Endodermal cell (in vitro differentiated cells): ENCODE measurements at regions not wholly inside any gene's neighbourhood (a gene's known extent, or its start where the extent isn't known, plus 50 kb on each side); places are given as distances from the start of the nearest gene placed in this dataset.

ENCODE experiments used
- DNase-seq: peaks from one replicate; pipeline ENCODE4 v3.0.0-alpha.2; 2017
- H3K27ac ChIP-seq: 2 replicates; pipeline ENCODE4 v1.5.1; 2013; ENCODE audit warnings: mild to moderate bottlenecking, low read depth, low read length, moderate library complexity
- H3K27me3 ChIP-seq: 2 replicates; pipeline ENCODE4 v1.6.1; 2013; ENCODE audit warnings: mild to moderate bottlenecking, low read length, moderate library complexity; ENCODE audit not compliant: insufficient read depth, control insufficient read depth, poor library complexity, severe bottlenecking
- H3K36me3 ChIP-seq: 2 replicates; pipeline ENCODE4 v1.7.0; 2013; ENCODE audit warnings: mild to moderate bottlenecking, low read length, moderate library complexity; ENCODE audit not compliant: control insufficient read depth, insufficient read depth
- H3K4me1 ChIP-seq: one replicate; pipeline ENCODE4 v1.7.0; 2013; ENCODE audit warnings: low read length; ENCODE audit not compliant: control insufficient read depth, insufficient read depth
- H3K4me3 ChIP-seq: 2 replicates; pipeline ENCODE4 v1.5.1; 2013; ENCODE audit warnings: mild to moderate bottlenecking, low read length, moderate library complexity
- H3K9ac ChIP-seq: 2 replicates; pipeline ENCODE4 v1.6.1; 2013; ENCODE audit warnings: mild to moderate bottlenecking, low read length, moderate library complexity; ENCODE audit not compliant: poor library complexity, severe bottlenecking; ENCODE audit errors: extremely low read depth
- H3K9me3 ChIP-seq: 2 replicates; pipeline ENCODE4 v1.6.1; 2013; ENCODE audit warnings: mild to moderate bottlenecking, low read length, moderate library complexity; ENCODE audit not compliant: control insufficient read depth
- H3K27ac Mint-ChIP-seq: 2 replicates; pipeline ENCODE4 v1.8.0; 2020; ENCODE audit warnings: mixed read lengths
- H3K27me3 Mint-ChIP-seq: 2 replicates; pipeline ENCODE4 v1.8.0; 2021; ENCODE audit warnings: mild to moderate bottlenecking, mixed read lengths; ENCODE audit not compliant: insufficient read depth
- H3K36me3 Mint-ChIP-seq: 2 replicates; pipeline ENCODE4 v1.8.0; 2020; ENCODE audit warnings: low read depth, mixed read lengths
- H3K4me1 Mint-ChIP-seq: 2 replicates; pipeline ENCODE4 v1.8.0; 2020; ENCODE audit warnings: mixed read lengths
- H3K4me3 Mint-ChIP-seq: 2 replicates; pipeline ENCODE4 v1.8.0; 2020; ENCODE audit warnings: mild to moderate bottlenecking, moderate library complexity, mixed read lengths
- H3K9me3 Mint-ChIP-seq: 2 replicates; pipeline ENCODE4 v1.8.0; 2020; ENCODE audit warnings: mild to moderate bottlenecking, mixed read lengths
- WGBS, 2 experiments: methylation state at CpG; one replicate each; pipeline versions ENCODE4 v1.1.5 to v1.1.7; 2013; ENCODE audit warnings: missing lambda C conversion rate in 2 of 2, mixed read lengths in 1 of 2; ENCODE audit not compliant: insufficient coverage in 1 of 2, insufficient read length in 1 of 2; 5-methylcytosine and 5-hydroxymethylcytosine counted together
- TF ChIP-seq, protein P1 (sequence below): fragments of 200-600 bp; sonication (generic); conservative IDR thresholded peaks from 2 replicates; pipeline ENCODE4 v1.5.0; 2021; ENCODE audit warnings: antibody characterized with exemption, mild to moderate bottlenecking

DNA sequence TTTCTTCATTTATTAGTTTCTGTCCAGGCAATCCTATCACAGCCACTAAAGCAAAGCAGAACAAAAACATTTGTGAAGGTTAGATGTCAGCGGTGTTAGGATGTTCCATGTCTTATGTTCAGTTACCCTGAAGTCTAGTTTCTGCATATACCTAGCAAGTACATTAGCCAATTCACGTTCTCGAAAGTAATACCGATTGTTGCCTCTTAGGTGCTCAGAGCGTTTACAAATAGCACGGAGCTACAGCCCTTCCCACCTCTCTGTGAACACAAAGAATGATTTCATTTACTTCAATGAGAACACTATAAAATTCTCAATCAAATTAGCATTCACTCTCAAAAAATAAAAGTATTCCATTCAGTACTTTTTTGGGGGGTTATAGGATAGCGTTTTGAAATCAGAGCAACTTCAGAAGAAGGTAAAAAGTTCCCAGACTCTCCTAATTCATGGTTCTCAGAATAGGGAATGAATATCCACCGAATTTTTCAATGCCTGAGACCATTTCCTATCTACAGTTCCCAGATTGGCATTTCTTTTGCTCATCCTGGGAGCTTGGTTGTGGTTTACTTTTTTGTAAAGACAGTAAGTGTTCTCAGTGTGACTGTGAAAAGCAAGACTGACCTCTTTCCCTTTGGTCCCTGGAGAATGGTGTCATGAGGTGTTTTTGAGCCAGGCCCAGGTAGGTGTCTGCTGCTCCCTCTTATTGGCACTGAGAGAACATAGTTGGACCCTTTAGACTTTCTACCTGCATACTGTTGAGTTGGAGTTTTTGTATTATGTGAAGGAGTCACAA lies 488.0 kb upstream of the RGS6 start:
- DNase-seq = no peak
- Histone ChIP-seq H3K4me3 (no peak overlapping the region), H3K9ac (no peak overlapping the region), H3K27me3 (no peaks in the 10 kb centered on the region), H3K36me3 (no peaks in the 10 kb centered on the region), H3K4me1 (no peaks in the 10 kb centered on the region), H3K27ac (no peak overlapping the region), H3K9me3 (no peaks in the 10 kb centered on the region)
- H3K36me3 Mint-ChIP-seq = no peaks in the 10 kb centered on the region
- no peaks in the 10 kb centered on the region for H3K27me3 Mint-ChIP-seq
- TF ChIP-seq, protein P1, sequence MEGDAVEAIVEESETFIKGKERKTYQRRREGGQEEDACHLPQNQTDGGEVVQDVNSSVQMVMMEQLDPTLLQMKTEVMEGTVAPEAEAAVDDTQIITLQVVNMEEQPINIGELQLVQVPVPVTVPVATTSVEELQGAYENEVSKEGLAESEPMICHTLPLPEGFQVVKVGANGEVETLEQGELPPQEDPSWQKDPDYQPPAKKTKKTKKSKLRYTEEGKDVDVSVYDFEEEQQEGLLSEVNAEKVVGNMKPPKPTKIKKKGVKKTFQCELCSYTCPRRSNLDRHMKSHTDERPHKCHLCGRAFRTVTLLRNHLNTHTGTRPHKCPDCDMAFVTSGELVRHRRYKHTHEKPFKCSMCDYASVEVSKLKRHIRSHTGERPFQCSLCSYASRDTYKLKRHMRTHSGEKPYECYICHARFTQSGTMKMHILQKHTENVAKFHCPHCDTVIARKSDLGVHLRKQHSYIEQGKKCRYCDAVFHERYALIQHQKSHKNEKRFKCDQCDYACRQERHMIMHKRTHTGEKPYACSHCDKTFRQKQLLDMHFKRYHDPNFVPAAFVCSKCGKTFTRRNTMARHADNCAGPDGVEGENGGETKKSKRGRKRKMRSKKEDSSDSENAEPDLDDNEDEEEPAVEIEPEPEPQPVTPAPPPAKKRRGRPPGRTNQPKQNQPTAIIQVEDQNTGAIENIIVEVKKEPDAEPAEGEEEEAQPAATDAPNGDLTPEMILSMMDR = no peak
- 86 to 97% methylated on average over 6 to 8 of the region's 8 CpGs for WGBS, 2 experiments
- H3K9me3 Mint-ChIP-seq = no peaks in the 10 kb centered on the region
- H3K4me1 Mint-ChIP-seq = peaks cover 13% of the 10 kb centered on the region
- H3K4me3 Mint-ChIP-seq = no peak overlapping the region
- H3K27ac Mint-ChIP-seq = no peak overlapping the region

- Mint-ChIP-seq H3K9me3 (peaks cover 9% of the 10 kb centered on the region), H3K27ac (peak overlapping the region; percentile 41), H3K27me3 (no peaks in the 10 kb centered on the region), H3K4me1 (peaks cover 13% of the 10 kb centered on the region), H3K36me3 (no peaks in the 10 kb centered on the region), H3K4me3 (no peak overlapping the region)
- H3K27ac ChIP-seq = no peak overlapping the region
- TF ChIP-seq, protein P1 = no peak
- H3K9me3 ChIP-seq = no peaks in the 10 kb centered on the region
- WGBS, 2 experiments = 90 to 91% methylated on average over 2 of the region's 2 CpGs
- no peaks in the 10 kb centered on the region for H3K4me1 ChIP-seq
- no peaks in the 10 kb centered on the region for H3K36me3 ChIP-seq
- no peak for DNase-seq
- no peaks in the 10 kb centered on the region for H3K27me3 ChIP-seq
- H3K9ac ChIP-seq = no peak overlapping the region
- H3K4me3 ChIP-seq = no peak overlapping the region
Measured at GRCh38 chr14:71448431-71449315, 483.6 kb upstream of the RGS6 start.

DNA sequence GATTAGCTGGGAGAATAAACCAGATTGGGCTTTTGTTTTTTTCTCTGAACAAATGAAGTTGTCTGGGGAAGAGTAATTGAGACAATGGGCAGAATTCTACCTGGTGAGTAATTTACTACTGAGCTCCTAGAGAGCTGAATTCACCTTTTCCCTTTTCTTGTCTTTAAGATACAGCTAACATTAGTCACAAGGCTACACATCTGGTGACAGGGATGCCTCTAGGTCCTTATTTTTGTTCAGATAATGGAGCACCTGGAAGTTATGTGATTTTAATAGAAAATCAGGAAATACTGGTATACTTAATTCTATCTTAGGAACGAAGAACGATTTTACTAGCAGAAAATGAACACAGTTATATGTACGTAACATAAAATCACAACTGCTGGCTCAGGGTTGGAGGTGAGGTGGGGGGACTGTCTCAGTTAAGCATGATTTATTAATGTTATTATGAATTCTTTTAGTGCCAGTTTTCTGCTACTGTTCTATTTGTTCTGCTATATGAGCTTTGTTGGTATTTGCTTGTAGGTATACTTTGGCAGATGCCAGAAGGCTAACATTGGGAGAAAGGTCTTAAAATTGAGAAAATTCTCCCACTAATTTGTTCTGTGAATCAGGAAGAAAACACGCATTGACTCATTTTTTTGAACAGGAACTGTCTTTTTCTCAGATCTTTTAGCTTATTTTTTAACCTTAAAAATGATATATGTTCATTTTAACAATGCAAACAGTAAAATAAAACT lies 482.7 kb upstream of the RGS6 start:
- Histone ChIP-seq H3K27me3 (no peaks in the 10 kb centered on the region), H3K9me3 (no peaks in the 10 kb centered on the region), H3K27ac (no peak overlapping the region), H3K36me3 (no peaks in the 10 kb centered on the region), H3K4me3 (no peak overlapping the region), H3K4me1 (no peaks in the 10 kb centered on the region), H3K9ac (no peak overlapping the region)
- TF ChIP-seq, protein P1 = no peak
- H3K27ac Mint-ChIP-seq = peak overlapping the region; percentile 41
- WGBS, 2 experiments = 100% methylated on average over 4 of the region's 4 CpGs; no CpG with 5 or more reads in 1 of the 2 experiments
- DNase-seq = no peak
- H3K4me1 Mint-ChIP-seq = peaks cover 12% of the 10 kb centered on the region
- no peaks in the 10 kb centered on the region for H3K36me3 Mint-ChIP-seq
- no peaks in the 10 kb centered on the region for H3K27me3 Mint-ChIP-seq
- peaks cover 9% of the 10 kb centered on the region for H3K9me3 Mint-ChIP-seq
- no peak overlapping the region for H3K4me3 Mint-ChIP-seq
